ENCODE measurements at regions not wholly inside any gene's neighbourhood (a gene's known extent, or its start where the extent isn't known, plus 50 kb on each side); places are given as distances from the start of the nearest gene placed in this dataset.

GRCh38 chr13:29664591-29664990, 69.1 kb upstream of the SLC7A1 start:
- Histone ChIP-seq H3K27ac (ENCODE audit: insufficient read depth, low read depth, low read length) (no peak overlapping the region), H3K4me1 (ENCODE audit: control insufficient read depth, extremely low read depth, insufficient read depth, low read length) (no peaks in the 10 kb centered on the region), H3K9me1 (replicated peaks; ENCODE audit: control insufficient read depth, extremely low read depth, insufficient read depth, low read length) (no peaks in the 10 kb centered on the region), H3K36me3 (ENCODE audit: control insufficient read depth in 2 of 2, extremely low read depth in 1 of 2, insufficient read depth in 2 of 2, low read length in 2 of 2) (no peaks in the 10 kb centered on the region), H3K4me3 (replicated peaks in 1 of 3; ENCODE audit: insufficient read depth in 1 of 3, low read depth in 1 of 3, low read length in 3 of 3) (no peak overlapping the region), H3K9me3 (replicated peaks; ENCODE audit: control insufficient read depth, insufficient read depth, low read length) (no peaks in the 10 kb centered on the region), H4K20me1 (replicated peaks; ENCODE audit: control insufficient read depth, extremely low read depth, insufficient read depth, low read length) (no peaks in the 10 kb centered on the region), H3K4me2 (ENCODE audit: insufficient read depth, low read length) (no peak overlapping the region), H3K79me2 (ENCODE audit: control insufficient read depth, insufficient read depth, low read length) (no peaks in the 10 kb centered on the region), H2AFZ (ENCODE audit: low read depth, low read length) (no peak overlapping the region), H3K27me3 (ENCODE audit: control insufficient read depth in 2 of 2, insufficient read depth in 2 of 2, low read length in 2 of 2) (peaks cover 2 to 3% of the 10 kb centered on the region in 2 experiments), H3K9ac (replicated peaks; ENCODE audit: extremely low read depth, insufficient read depth, low read length) (no peak overlapping the region)
- BruUV-seq (replicated peaks), result no TSS peak
- no peak for TF ChIP-seq JUN (IDR thresholded peaks at IDR 0.05; ENCODE audit: borderline replicate concordance, insufficient read depth, insufficient read length, low read depth)
- no peak for TF ChIP-seq POLR2AphosphoS5 (IDR thresholded peaks at IDR 0.05; ENCODE audit: insufficient read depth, low read depth, low read length)
- no peak for TF ChIP-seq GATA2 (IDR thresholded peaks at IDR 0.05; ENCODE audit: insufficient read depth, insufficient read length, low read depth, low read length)
- TF ChIP-seq FOS (IDR thresholded peaks at IDR 0.05; ENCODE audit: borderline replicate concordance, insufficient read depth, low read length), result no peak
- no peak for TF ChIP-seq MAX (IDR thresholded peaks at IDR 0.05; ENCODE audit: insufficient read depth, insufficient read length)
- TF ChIP-seq CTCF (IDR thresholded peaks at IDR 0.05; ENCODE audit: extremely low read depth in 1 of 2, insufficient read depth in 1 of 2, low read depth in 1 of 2, low read length in 2 of 2), result no peak
- no peak for TF ChIP-seq POLR2A (IDR thresholded peaks at IDR 0.05; ENCODE audit: low read depth, low read length)
- TF ChIP-seq MYC (IDR thresholded peaks at IDR 0.05; ENCODE audit: low read depth, low read length), result no peak
- no peak for TF ChIP-seq EZH2 (IDR thresholded peaks at IDR 0.05; ENCODE audit: borderline replicate concordance, low read depth, low read length, severe bottlenecking)
- intact Hi-C loops (cut with micrococcal nuclease) (no loop called here), dilution Hi-C loops (cut with MboI; ENCODE audit: extremely low pct_ligation_motif_present, low sequenced_read_pairs) (no loop called here)
- no peak for FAIRE-seq
- ChIA-PET CTCF (no interaction called here), POLR2A (no interaction called here)
- DNase-seq (ENCODE audit: low read depth, low spot score), result no peak
